ENCODE measurements at regions not wholly inside any gene's neighbourhood (a gene's known extent, or its start where the extent isn't known, plus 50 kb on each side); places are given as distances from the start of the nearest gene placed in this dataset.

DNA sequence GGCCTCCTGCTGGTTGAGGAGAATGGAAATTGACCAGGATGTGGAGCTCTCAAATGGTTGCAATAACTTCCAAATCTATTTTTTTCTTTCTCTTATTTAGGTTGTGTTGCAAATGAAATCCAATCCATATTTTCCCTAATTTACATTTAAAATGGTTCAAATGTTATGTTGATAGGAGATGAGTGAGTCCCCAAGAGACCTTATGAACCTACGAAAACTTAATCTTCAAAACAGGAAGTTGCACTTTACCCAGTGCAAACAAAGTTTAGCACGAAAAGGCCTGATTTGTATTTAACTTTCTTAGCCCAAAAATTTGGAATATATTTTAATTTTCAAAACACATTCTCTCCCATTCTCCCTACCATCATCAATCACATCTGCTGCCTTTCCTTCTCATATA lies 59.3 kb upstream of the NDP start:
- Histone ChIP-seq H2AK9ac (replicated peaks; ENCODE audit: low read depth, low read length, poor library complexity) (no peak overlapping the region), H2BK15ac (ENCODE audit: low read depth, low read length) (no peak overlapping the region), H2AK5ac (ENCODE audit: low read depth, low read length) (no peak overlapping the region), H3K4me2 (ENCODE audit: low read depth, low read length) (no peak overlapping the region), H3K18ac (ENCODE audit: low read depth, low read length) (no peak overlapping the region), H4K20me1 (ENCODE audit: insufficient read depth, low read length) (no peaks in the 10 kb centered on the region), H3K14ac (replicated peaks; ENCODE audit: low read depth, low read length) (no peak overlapping the region), H4K5ac (ENCODE audit: low read depth, low read length) (no peak overlapping the region), H4K91ac (ENCODE audit: insufficient read depth, low read depth, low read length) (no peak overlapping the region), H2BK5ac (ENCODE audit: low read depth, low read length, poor library complexity, severe bottlenecking) (no peak overlapping the region), H3K9me3 (ENCODE audit: control insufficient read depth, insufficient read depth, low read length) (no peaks in the 10 kb centered on the region), H3K56ac (ENCODE audit: extremely low read depth, insufficient read depth, low read length) (no peak overlapping the region), H3K4ac (ENCODE audit: low read depth, low read length) (no peak overlapping the region), H3K9ac (ENCODE audit: low read depth, low read length) (no peak overlapping the region), H3K36me3 (ENCODE audit: control insufficient read depth, insufficient read depth, low read length) (no peaks in the 10 kb centered on the region), H3K79me1 (ENCODE audit: low read depth in 1 of 2, low read length in 2 of 2) (no peaks in the 10 kb centered on the region), H2BK20ac (ENCODE audit: low read depth, low read length) (no peak overlapping the region), H2AFZ (replicated peaks; ENCODE audit: low read length, poor library complexity) (no peak overlapping the region), H3K27ac (ENCODE audit: insufficient read depth, low read length) (no peak overlapping the region), H2BK120ac (ENCODE audit: low read depth, low read length) (no peak overlapping the region), H4K8ac (ENCODE audit: low read depth in 2 of 2, low read length in 2 of 2) (no peak overlapping the region), H3K23ac (ENCODE audit: low read depth, low read length) (no peak overlapping the region), H3K4me3 (ENCODE audit: insufficient read depth, low read depth, low read length) (no peak overlapping the region), H3K27me3 (ENCODE audit: control insufficient read depth, insufficient read depth, low read length) (peaks cover 3% of the 10 kb centered on the region), H3K9me1 (ENCODE audit: insufficient read depth, low read length) (no peaks in the 10 kb centered on the region), H3K4me1 (ENCODE audit: control insufficient read depth, insufficient read depth, low read length) (no peaks in the 10 kb centered on the region)
- intact Hi-C loops (cut with micrococcal nuclease) (no loop called here), dilution Hi-C loops (cut with HindIII; ENCODE audit: low sequenced_read_pairs, unreplicated experiment) (no loop called here), in situ Hi-C loops (cut with MboI; ENCODE audit: low sequenced_read_pairs) (no loop called here)
- no peak for ATAC-seq (ENCODE audit: low read depth)
- TF ChIP-seq FOS (IDR thresholded peaks at IDR 0.05; ENCODE audit: low read depth, low read length) (no peak), RCOR1 (IDR thresholded peaks at IDR 0.05; ENCODE audit: insufficient replicate concordance, low read length) (no peak), BHLHE40 (IDR thresholded peaks at IDR 0.05; ENCODE audit: low read depth, low read length) (no peak), RAD21 (IDR thresholded peaks at IDR 0.05; ENCODE audit: low read length) (no peak), USF2 (IDR thresholded peaks at IDR 0.05; ENCODE audit: low read depth, low read length) (no peak), MXI1 (IDR thresholded peaks at IDR 0.05; ENCODE audit: borderline replicate concordance, low read depth, low read length) (no peak), MAFK (IDR thresholded peaks at IDR 0.05; ENCODE audit: low read depth, low read length) (no peak), MAZ (IDR thresholded peaks at IDR 0.05; ENCODE audit: borderline replicate concordance, low read depth, low read length) (no peak), NFE2L2 (IDR thresholded peaks at IDR 0.05; ENCODE audit: low read depth, low read length) (no peak)
- TF ChIP-seq, protein P1, sequence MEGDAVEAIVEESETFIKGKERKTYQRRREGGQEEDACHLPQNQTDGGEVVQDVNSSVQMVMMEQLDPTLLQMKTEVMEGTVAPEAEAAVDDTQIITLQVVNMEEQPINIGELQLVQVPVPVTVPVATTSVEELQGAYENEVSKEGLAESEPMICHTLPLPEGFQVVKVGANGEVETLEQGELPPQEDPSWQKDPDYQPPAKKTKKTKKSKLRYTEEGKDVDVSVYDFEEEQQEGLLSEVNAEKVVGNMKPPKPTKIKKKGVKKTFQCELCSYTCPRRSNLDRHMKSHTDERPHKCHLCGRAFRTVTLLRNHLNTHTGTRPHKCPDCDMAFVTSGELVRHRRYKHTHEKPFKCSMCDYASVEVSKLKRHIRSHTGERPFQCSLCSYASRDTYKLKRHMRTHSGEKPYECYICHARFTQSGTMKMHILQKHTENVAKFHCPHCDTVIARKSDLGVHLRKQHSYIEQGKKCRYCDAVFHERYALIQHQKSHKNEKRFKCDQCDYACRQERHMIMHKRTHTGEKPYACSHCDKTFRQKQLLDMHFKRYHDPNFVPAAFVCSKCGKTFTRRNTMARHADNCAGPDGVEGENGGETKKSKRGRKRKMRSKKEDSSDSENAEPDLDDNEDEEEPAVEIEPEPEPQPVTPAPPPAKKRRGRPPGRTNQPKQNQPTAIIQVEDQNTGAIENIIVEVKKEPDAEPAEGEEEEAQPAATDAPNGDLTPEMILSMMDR (conservative IDR thresholded peaks at IDR 0.05; ENCODE audit: low read depth, low read length), result no peak
- DNase-seq, result no peak
- CTCF ChIA-PET, result interaction anchor here (0.7 kb wide), 1 partner anchor 202 kb away, joined by 3 read pairs; no protein-coding TSS in a partner anchor
- WGBS, 2 experiments (ENCODE audit: extremely low coverage in 2 of 2, insufficient read length in 1 of 2), result no CpG with 5 or more reads among the region's 2 CpGs
- POLR2A ChIA-PET (ENCODE audit: unreplicated experiment), result no interaction called here
- BruUV-seq (replicated peaks), result no TSS peak

All from IMR-90 (cell line).